Stimulated activated memory B cell treated with anti-CD40 and anti-IgM and Interleukin-4, amounts not matched to agents 10 μg/mL and 1 μg/mL and 100 μg/mL, for 72 hours (primary cell): ENCODE measurements at regions not wholly inside any gene's neighbourhood (a gene's known extent, or its start where the extent isn't known, plus 50 kb on each side); places are given as distances from the start of the nearest gene placed in this dataset.

Source experiments
- ATAC-seq: fragments of 150-1000 bp; cut with Tn5 transposase; 2 replicates; pipeline ENCODE4 v1.10.0; 2021
- H3K27ac Mint-ChIP-seq: one replicate; pipeline ENCODE4 v1.8.0; 2022; ENCODE audit warnings: mild to moderate bottlenecking, mixed read lengths
- H3K27me3 Mint-ChIP-seq: one replicate; pipeline ENCODE4 v1.8.0; 2022; ENCODE audit warnings: mixed read lengths
- H3K36me3 Mint-ChIP-seq: one replicate; pipeline ENCODE4 v1.8.0; 2022; ENCODE audit warnings: mixed read lengths
- H3K4me1 Mint-ChIP-seq: one replicate; pipeline ENCODE4 v1.8.0; 2022; ENCODE audit warnings: mixed read lengths
- H3K4me3 Mint-ChIP-seq: one replicate; pipeline ENCODE4 v1.8.0; 2022; ENCODE audit warnings: mild to moderate bottlenecking, moderate library complexity, mixed read lengths
- H3K9me3 Mint-ChIP-seq: one replicate; pipeline ENCODE4 v1.8.0; 2022; ENCODE audit warnings: mixed read lengths

DNA sequence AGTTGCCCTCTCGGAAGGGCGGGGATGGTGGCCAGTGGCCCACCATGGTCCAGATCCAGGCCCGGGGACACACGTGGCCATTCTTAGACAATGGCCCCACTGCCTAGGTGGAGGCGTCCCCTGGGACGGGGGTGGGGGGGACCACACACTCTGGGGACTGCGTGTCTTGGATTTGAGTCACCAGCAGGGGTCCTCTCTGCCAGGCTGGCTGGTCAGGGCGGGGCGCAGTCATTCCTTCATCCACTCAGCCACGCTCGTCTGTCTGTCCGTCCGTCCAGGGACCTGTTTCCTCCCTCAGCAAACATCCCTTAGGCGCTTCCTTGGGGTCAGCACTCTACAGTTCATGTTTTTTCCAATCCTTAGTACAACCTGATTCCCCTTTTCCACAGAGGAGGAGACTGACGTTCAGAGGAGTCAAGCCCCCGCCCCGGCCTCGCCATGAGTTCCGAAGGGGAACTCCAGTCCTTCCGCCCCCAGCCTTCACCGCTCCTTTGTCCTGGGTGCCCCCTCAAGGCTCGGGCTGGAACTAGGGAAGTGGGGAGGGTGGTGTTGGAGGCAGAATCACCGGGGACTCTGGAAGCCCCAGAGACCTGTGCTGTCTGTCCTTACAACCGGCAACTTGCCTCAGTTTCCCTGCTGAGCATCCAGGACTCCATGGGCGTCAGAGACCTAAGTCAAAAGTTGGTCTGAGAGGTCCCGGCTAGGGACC lies 276.6 kb upstream of the MVB12B start:
- no peak for ATAC-seq
- H3K36me3 Mint-ChIP-seq = no peaks in the 10 kb centered on the region
- no peaks in the 10 kb centered on the region for H3K4me1 Mint-ChIP-seq
- no peak overlapping the region for H3K27ac Mint-ChIP-seq
- H3K9me3 Mint-ChIP-seq = peaks cover 9% of the 10 kb centered on the region
- no peak overlapping the region for H3K4me3 Mint-ChIP-seq
- peaks cover 69% of the 10 kb centered on the region for H3K27me3 Mint-ChIP-seq

DNA sequence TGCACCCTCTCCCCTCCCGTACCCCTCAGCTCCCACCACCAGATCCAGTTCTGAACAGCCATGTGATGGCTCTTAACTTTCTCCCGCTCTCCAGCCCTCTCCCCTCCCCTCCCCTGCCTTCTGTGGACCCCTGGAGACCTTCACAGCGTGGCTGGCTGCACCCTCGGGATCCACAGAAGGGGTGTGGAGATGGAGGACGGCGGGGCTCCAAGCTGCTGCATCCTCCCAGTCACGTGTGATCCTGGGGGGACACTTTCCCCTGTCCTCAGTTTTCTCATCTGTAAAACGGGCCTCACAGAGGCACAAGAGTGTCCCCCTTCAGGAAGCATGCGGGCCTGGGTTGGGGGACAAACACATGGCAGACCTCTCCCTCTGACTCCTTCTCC lies 276.0 kb upstream of the MVB12B start:
- Mint-ChIP-seq H3K4me3 (no peak overlapping the region), H3K36me3 (no peaks in the 10 kb centered on the region), H3K27ac (no peak overlapping the region), H3K27me3 (peaks cover 70% of the 10 kb centered on the region), H3K4me1 (no peaks in the 10 kb centered on the region), H3K9me3 (peaks cover 9% of the 10 kb centered on the region)
- no peak for ATAC-seq

DNA sequence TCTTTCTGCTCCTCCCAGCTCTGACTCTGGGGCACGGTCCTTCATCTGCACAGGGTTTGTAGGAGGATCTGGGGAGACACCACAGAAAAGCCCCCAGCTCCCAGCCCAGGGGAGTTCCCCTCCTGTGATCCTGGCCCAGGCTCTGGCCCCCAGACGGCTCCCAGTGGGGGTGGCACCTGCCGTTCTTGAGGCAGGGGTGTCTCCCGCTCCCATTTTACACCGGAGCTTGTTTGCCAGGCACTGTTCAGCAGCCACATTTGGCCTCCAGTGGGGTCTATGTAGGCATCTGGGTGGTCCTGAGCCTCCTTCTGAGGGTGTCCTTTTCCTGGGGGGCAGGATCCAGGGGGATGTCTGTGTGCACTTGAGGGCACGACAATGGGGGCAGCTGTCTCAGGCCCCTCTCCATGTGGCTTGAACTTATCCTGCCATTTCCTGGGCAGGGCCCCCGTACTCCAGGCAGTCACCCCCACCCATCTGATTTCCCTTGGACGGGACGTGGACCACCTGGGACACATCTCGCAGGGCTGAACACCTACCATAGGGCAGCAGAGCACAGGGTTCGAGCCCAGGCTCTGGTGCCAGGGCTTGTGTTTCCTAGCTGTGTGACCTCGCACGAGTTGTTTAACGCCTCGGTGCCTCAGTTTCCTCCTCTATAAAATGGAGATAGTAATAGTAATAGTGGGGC lies 275.0 kb upstream of the MVB12B start:
- Mint-ChIP-seq H3K9me3 (peaks cover 2% of the 10 kb centered on the region), H3K4me1 (no peaks in the 10 kb centered on the region), H3K36me3 (no peaks in the 10 kb centered on the region), H3K27ac (no peak overlapping the region), H3K4me3 (no peak overlapping the region), H3K27me3 (peaks cover 61% of the 10 kb centered on the region)
- no peak for ATAC-seq

DNA sequence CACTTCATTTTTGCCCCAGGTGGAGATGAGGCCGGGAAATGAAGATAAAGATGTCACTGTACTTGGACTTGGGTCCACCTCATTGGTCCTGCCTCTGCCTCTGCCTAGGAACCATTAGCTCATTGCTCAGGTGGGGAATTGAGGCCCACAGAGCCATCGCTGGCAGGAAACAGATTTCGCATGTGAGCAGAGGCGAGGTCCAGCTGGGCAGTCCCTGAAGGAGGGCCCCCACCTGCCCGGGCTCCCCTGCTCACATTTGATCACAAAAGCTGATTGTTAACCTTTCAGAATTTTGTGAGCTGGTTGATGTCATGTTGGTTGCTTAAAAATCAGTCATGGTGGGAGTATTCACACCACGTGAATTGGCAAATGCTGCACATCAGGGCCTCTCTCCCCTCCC lies 273.8 kb upstream of the MVB12B start:
- Mint-ChIP-seq H3K9me3 (no peaks in the 10 kb centered on the region), H3K27me3 (peaks cover 56% of the 10 kb centered on the region), H3K27ac (no peak overlapping the region), H3K4me3 (no peak overlapping the region), H3K4me1 (no peaks in the 10 kb centered on the region), H3K36me3 (no peaks in the 10 kb centered on the region)
- ATAC-seq = no peak

DNA sequence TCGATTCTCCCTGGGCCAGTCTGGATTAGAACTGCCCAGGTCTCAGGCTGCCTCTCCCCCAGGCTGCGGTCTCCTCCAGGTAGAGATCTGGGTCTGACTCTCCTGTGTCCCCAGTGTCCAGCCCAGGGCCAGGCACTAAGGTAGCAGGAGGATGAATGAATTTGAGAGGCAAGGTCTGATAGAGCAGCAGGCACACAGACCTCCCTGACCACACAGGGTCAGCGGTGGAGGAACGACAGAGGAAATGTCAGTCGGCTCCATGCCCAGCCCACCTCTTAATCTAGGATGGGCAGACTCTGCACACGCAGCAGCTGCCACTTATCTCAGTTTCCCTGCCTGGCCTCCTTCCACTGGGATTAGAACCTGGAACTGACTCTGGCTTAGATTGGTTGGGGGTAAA lies 272.7 kb upstream of the MVB12B start:
- no peaks in the 10 kb centered on the region for H3K9me3 Mint-ChIP-seq
- H3K27me3 Mint-ChIP-seq = peaks cover 61% of the 10 kb centered on the region
- no peaks in the 10 kb centered on the region for H3K36me3 Mint-ChIP-seq
- no peak overlapping the region for H3K4me3 Mint-ChIP-seq
- no peak overlapping the region for H3K27ac Mint-ChIP-seq
- no peaks in the 10 kb centered on the region for H3K4me1 Mint-ChIP-seq
- ATAC-seq = no peak

DNA sequence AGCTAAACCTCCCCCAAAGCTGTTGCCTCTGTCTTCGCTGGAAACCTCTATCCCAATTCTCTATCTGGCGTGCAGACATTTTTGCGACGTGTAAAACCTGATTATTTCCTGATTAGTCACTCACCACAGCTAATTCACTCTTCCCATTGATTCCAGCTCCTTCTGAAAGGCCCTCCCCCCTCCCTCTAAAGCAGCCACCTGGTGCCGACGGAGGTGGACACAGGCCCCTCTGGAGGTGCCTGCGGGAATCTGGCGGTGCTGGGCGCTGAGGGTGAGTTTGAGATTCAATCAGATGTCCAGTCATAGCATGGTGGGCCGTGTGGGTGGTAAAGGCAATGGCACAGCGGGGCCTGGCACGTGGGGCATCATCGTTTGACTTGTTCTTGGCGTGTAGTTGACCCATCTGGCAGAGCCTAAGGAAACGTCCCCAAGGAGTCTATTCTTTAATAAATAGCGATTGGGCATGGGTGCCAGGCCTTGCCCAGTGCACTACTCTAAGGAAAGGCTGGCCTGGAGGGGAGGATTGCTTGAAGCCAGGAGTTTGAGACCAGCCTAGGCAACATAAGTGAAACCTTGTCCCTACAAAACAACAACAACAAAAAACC lies 271.1 kb upstream of the MVB12B start:
- no peak overlapping the region for H3K4me3 Mint-ChIP-seq
- H3K27ac Mint-ChIP-seq = no peak overlapping the region
- no peak for ATAC-seq
- no peaks in the 10 kb centered on the region for H3K4me1 Mint-ChIP-seq
- H3K27me3 Mint-ChIP-seq = peaks cover 58% of the 10 kb centered on the region
- H3K36me3 Mint-ChIP-seq = no peaks in the 10 kb centered on the region
- H3K9me3 Mint-ChIP-seq = no peaks in the 10 kb centered on the region

DNA sequence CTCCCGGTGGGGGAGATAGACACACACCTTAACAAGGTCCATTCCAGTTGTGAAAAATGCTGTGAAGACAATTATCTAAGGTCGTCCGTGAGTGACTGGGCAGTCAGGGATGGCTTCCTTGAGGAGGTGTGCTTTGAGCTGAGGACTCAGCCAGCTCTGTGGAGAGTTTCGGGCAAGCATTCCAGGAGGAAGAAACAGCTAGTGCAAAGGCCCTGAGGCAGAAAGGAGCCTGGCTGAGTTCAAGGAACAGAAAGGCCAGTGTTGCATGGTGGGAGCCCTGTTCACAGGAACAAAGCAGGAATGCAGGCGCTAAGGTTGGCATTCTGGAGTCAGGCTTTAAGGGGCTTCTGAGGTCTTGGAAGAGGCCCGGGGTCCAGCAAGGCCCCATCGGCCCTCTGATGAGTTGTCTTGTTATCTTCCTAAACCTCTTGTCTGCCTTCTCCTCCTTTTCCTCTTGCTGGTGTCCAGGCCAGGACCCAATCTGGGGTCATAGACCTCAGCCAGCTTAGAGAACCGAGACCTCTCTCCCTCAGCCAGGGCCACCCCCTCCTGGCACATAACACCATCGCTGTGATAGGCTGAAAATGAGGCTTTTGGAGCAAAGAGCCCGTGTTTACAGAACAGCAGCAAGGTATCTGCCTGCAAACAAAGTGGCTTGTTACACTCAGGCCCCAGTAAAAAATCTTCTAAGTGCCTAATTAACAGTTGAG lies 270.2 kb upstream of the MVB12B start:
- H3K27me3 Mint-ChIP-seq = peaks cover 50% of the 10 kb centered on the region
- H3K9me3 Mint-ChIP-seq = no peaks in the 10 kb centered on the region
- H3K27ac Mint-ChIP-seq = no peak overlapping the region
- no peaks in the 10 kb centered on the region for H3K4me1 Mint-ChIP-seq
- no peak for ATAC-seq
- no peaks in the 10 kb centered on the region for H3K36me3 Mint-ChIP-seq
- H3K4me3 Mint-ChIP-seq = no peak overlapping the region

DNA sequence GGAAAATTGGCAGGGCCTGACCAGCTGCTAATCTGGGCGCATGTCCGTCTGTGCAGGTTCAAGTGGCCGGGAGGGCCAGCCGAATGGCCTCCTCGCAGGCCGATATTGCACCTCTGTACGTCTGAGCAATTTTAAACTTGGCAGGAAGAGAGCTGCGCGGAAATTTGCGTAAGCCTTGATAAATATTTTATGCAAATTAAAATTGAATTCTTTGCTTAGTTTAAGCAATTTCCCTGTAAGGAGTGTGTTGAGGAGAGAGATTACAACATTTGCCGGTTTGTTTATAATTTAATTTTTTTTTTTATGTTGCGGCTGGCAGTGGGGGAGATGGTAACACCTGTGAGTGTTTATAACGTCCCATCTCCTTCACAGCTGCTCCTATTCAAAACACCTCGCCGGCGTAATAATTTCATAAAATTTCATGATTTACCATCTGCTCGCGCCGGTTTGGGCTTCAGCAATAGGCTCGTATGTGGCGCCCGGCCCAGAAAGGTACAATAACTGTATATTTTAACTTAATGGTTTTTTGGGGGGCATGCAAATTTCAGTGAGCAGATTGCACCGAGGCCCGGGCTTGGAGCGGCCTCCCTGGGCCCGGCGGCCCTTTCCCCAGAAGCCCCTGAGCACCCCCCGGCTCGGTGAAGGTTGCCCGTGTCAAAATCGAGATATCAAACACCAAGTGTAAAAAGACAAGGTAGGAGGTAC lies 269.4 kb upstream of the MVB12B start:
- Mint-ChIP-seq H3K36me3 (no peaks in the 10 kb centered on the region), H3K4me1 (no peaks in the 10 kb centered on the region), H3K9me3 (no peaks in the 10 kb centered on the region), H3K27me3 (peaks cover 47% of the 10 kb centered on the region), H3K27ac (no peak overlapping the region), H3K4me3 (no peak overlapping the region)
- ATAC-seq = no peak

DNA sequence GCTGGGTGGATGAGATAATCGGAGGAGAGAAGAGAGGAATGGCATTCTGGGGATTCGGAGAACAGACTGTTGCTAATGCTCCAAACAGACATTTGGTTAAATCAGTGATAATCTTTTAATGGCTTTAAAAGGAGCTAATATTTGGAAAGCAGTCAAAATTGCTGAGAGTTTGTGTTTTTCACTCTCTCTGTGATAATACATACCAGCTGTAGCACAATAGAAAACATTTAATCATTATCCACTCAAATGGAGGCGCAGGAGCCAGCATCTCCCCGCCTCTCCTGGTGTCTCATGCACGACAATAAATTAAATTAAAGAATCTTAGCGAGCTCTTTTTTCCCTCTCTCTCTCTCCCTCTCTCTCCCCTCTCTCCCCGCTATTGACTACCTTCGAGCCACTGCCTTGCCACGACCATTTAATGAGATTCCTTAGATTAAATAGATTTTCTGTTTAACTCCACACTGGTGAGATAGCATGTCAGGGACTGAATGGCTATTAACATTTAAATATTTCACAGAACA lies 268.6 kb upstream of the MVB12B start:
- no peaks in the 10 kb centered on the region for H3K4me1 Mint-ChIP-seq
- H3K27me3 Mint-ChIP-seq = peaks cover 39% of the 10 kb centered on the region
- ATAC-seq = no peak
- no peaks in the 10 kb centered on the region for H3K9me3 Mint-ChIP-seq
- H3K27ac Mint-ChIP-seq = no peak overlapping the region
- H3K36me3 Mint-ChIP-seq = no peaks in the 10 kb centered on the region
- no peak overlapping the region for H3K4me3 Mint-ChIP-seq

DNA sequence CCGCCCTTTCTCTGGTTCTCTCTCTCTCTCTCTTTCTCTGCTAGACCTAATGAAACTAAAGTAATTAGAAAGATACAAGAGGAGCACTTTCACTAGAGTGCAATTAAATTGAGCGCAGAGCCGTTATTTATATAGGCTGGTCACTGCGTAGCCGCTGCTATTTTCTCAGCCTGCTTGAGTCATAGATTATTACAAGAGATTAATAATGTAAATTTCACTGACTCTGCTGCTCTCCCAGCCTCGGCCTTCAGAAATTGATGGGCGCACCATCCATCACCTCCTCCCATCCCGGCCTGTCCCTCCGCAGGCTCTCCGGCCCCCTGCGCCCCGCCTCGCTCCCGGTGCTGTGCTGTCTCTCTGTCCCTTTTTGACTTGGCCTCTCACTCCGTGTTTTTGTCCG lies 268.0 kb upstream of the MVB12B start:
- Mint-ChIP-seq H3K36me3 (no peaks in the 10 kb centered on the region), H3K27me3 (peaks cover 34% of the 10 kb centered on the region), H3K27ac (no peak overlapping the region), H3K4me3 (no peak overlapping the region), H3K9me3 (no peaks in the 10 kb centered on the region), H3K4me1 (no peaks in the 10 kb centered on the region)
- no peak for ATAC-seq

DNA sequence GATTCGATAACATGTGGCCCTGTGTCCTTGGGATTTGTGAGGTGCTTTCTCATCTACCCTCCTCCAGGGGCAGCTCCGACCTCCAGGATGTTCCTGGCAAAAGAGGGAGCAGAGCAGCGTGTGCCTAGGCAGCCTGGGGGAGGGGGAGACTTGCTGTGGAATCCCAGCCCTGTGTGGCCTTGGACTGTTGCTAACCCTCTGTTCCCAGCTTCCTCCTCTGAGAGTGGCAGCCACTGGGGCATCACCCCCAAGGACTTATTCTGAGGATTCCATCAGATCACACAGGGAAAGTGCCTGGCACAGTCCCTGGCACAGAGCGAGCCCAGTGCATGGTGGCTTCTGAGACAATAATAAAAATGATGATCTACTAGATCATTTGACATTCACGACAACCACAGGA lies 265.1 kb upstream of the MVB12B start:
- no peak for ATAC-seq
- no peak overlapping the region for H3K4me3 Mint-ChIP-seq
- H3K36me3 Mint-ChIP-seq = no peaks in the 10 kb centered on the region

DNA sequence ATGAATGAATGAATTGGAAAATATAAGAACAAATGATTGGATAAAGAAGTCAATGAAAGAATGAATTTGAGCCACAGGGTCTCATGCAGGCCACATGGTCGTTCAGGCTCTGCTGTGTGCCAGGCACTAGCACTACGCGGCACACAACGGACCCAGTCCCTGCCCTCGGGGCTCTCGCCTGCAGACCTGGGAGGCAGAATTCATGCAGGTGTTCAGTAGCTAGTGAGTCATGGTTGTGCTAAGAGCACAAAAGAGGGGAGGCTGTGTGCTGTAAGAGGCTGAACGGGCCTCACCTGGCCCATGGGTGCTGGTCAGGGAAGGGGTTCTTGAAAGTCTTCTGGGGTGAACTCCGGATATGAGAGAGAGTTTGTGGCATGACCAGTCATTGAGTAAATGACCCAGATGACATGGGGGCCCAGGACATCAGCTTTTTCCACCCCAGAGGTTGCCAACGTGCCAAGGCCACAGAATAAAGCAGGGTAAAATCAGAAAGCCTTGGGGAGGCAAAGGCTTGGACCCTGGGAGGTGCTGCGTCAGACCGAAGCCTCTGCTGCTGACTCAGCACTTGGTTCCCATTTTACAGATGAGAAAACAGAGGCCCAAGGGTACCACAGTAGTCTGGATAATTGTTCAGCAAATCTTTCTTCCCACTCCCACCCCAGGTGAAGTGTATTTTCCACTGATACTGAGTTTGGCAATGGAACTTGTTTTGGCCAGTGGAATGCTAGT lies 264.3 kb upstream of the MVB12B start:
- H3K4me3 Mint-ChIP-seq = no peak overlapping the region
- no peak overlapping the region for H3K27ac Mint-ChIP-seq
- no peak for ATAC-seq
- H3K9me3 Mint-ChIP-seq = no peaks in the 10 kb centered on the region
- H3K4me1 Mint-ChIP-seq = no peaks in the 10 kb centered on the region
- peaks cover 25% of the 10 kb centered on the region for H3K27me3 Mint-ChIP-seq
- no peaks in the 10 kb centered on the region for H3K36me3 Mint-ChIP-seq

More for the DNA sequence above, 265.1 kb upstream of the MVB12B start:
- Mint-ChIP-seq H3K27me3 (peaks cover 25% of the 10 kb centered on the region), H3K9me3 (no peaks in the 10 kb centered on the region), H3K27ac (no peak overlapping the region), H3K4me1 (no peaks in the 10 kb centered on the region)

DNA sequence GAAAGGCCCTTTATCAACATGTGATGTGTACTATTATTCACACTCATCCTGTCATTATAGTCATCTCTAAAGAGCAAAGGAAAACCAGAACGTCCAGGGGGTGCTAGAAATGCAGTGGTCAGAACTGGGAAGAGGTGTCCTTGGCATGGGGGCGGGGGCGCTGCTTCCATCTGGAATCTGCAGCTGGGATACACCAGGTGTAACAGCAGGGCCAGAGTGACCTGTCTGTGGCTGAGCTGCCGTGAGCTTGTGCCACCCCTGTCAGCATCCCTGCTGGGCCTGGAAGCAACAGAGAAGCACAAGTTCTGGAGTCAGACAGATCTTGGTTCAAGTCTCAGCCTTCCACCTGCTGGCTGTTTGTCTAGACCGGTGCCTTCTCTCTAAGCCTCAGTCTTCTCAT lies 263.3 kb upstream of the MVB12B start:
- no peaks in the 10 kb centered on the region for H3K9me3 Mint-ChIP-seq
- no peaks in the 10 kb centered on the region for H3K4me1 Mint-ChIP-seq
- H3K27me3 Mint-ChIP-seq = peaks cover 35% of the 10 kb centered on the region
- no peak overlapping the region for H3K27ac Mint-ChIP-seq
- H3K4me3 Mint-ChIP-seq = no peak overlapping the region
- no peak for ATAC-seq
- no peaks in the 10 kb centered on the region for H3K36me3 Mint-ChIP-seq

DNA sequence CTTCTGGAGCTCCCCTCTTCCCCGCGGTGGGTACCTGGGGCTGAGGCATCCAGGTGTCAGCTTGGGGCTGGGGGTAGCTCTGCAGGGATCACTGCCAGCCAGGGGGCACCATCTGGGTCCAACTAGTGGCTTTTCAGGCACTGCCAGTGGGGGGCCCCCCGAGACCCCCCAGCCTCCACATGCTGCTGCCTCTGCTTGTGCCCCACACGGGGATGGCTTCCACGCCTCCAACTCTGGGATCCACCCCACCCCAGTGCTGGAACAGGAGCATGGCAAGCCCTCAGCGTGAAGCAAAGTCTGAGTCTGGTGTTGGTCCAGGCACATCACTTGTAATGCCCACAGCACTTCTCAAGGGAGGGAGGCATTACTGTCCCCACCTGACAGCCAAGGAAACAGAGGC lies 260.5 kb upstream of the MVB12B start:
- peaks cover 41% of the 10 kb centered on the region for H3K27me3 Mint-ChIP-seq
- H3K27ac Mint-ChIP-seq = no peak overlapping the region
- H3K36me3 Mint-ChIP-seq = no peaks in the 10 kb centered on the region
- no peak for ATAC-seq
- H3K4me3 Mint-ChIP-seq = no peak overlapping the region
- H3K4me1 Mint-ChIP-seq = no peaks in the 10 kb centered on the region
- no peaks in the 10 kb centered on the region for H3K9me3 Mint-ChIP-seq
